GM23338 (cell line): ENCODE measurements at regions not wholly inside any gene's neighbourhood (a gene's known extent, or its start where the extent isn't known, plus 50 kb on each side); places are given as distances from the start of the nearest gene placed in this dataset.

Source experiments
- ATAC-seq: fragments of 200-7000 bp; cut with Tn5 transposase; 3 replicates; pipeline ENCODE4 v1.9.1; 2020
- DNase-seq: peaks from one replicate; pipeline ENCODE4 v3.0.0-alpha.2; 2015; ENCODE audit warnings: low spot score
- H2AFZ ChIP-seq: fragments of 200-600 bp; sonication (generic); 2 replicates; pipeline ENCODE4 v1.8.0; 2016; ENCODE audit warnings: antibody characterized with exemption, mild to moderate bottlenecking, moderate library complexity
- H3F3A ChIP-seq: fragments of 200-600 bp; sonication (generic); replicated peaks from 2 replicates; pipeline ENCODE4 v1.8.0; 2017; ENCODE audit warnings: antibody characterized with exemption, mixed run types, low read depth
- H3K27ac ChIP-seq: fragments of 200-600 bp; sonication (generic); 2 replicates; pipeline ENCODE4 v1.6.1; 2016; ENCODE audit warnings: low read depth
- H3K27me3 ChIP-seq: fragments of 200-600 bp; sonication (generic); 2 replicates; pipeline ENCODE4 v1.8.0; 2016; ENCODE audit warnings: mild to moderate bottlenecking, mixed run types, moderate library complexity; ENCODE audit not compliant: insufficient read depth
- H3K36me3 ChIP-seq: fragments of 200-600 bp; sonication (generic); 2 replicates; pipeline ENCODE4 v1.8.0; 2016; ENCODE audit warnings: mild to moderate bottlenecking; ENCODE audit not compliant: insufficient read depth
- H3K4me1 ChIP-seq: fragments of 200-600 bp; sonication (generic); 2 replicates; pipeline ENCODE4 v1.8.0; 2016; ENCODE audit warnings: mild to moderate bottlenecking, moderate library complexity; ENCODE audit not compliant: insufficient read depth
- H3K4me2 ChIP-seq: fragments of 200-600 bp; sonication (generic); 2 replicates; pipeline ENCODE4 v1.7.1; 2017; ENCODE audit warnings: mixed run types
- H3K4me3 ChIP-seq: fragments of 200-600 bp; sonication (generic); 2 replicates; pipeline ENCODE4 v1.6.1; 2016; ENCODE audit warnings: mixed run types
- H3K79me2 ChIP-seq: fragments of 200-600 bp; sonication (generic); replicated peaks from 2 replicates; pipeline ENCODE4 v1.8.0; 2017; ENCODE audit warnings: mild to moderate bottlenecking; ENCODE audit not compliant: insufficient read depth
- H3K9me2 ChIP-seq: fragments of 200-600 bp; sonication (generic); 2 replicates; pipeline ENCODE4 v1.8.0; 2017; ENCODE audit not compliant: insufficient read depth
- H4K20me1 ChIP-seq: fragments of 200-600 bp; sonication (generic); replicated peaks from 2 replicates; pipeline ENCODE4 v1.8.0; 2017; ENCODE audit warnings: mild to moderate bottlenecking; ENCODE audit not compliant: insufficient read depth
- H3K27ac Mint-ChIP-seq: 2 replicates; pipeline ENCODE4 v1.8.0; 2020; ENCODE audit warnings: inconsistent platforms, mild to moderate bottlenecking, moderate library complexity, mixed read lengths
- H3K27me3 Mint-ChIP-seq: 3 replicates; pipeline ENCODE4 v1.8.0; 2022; ENCODE audit warnings: low read depth, mild to moderate bottlenecking, moderate library complexity, mixed read lengths, inconsistent platforms; ENCODE audit not compliant: insufficient read depth, poor library complexity
- H3K36me3 Mint-ChIP-seq: 3 replicates; pipeline ENCODE4 v1.8.0; 2021; ENCODE audit warnings: low read depth, mild to moderate bottlenecking, inconsistent platforms, moderate library complexity, mixed read lengths
- H3K4me1 Mint-ChIP-seq: 3 replicates; pipeline ENCODE4 v1.8.0; 2020; ENCODE audit warnings: mild to moderate bottlenecking, inconsistent platforms, mixed read lengths
- H3K4me3 Mint-ChIP-seq: 3 replicates; pipeline ENCODE4 v1.8.0; 2021; ENCODE audit warnings: moderate library complexity, mild to moderate bottlenecking, inconsistent platforms, mixed read lengths
- H3K9me3 Mint-ChIP-seq: 3 replicates; pipeline ENCODE4 v1.8.0; 2020; ENCODE audit warnings: moderate library complexity, mild to moderate bottlenecking, inconsistent platforms, mixed read lengths
- CREB1 ChIP-seq: fragments of 250-450 bp; sonication (Bioruptor Pico); IDR thresholded peaks from 2 replicates; pipeline ENCODE4 v1.5.0; 2020; ENCODE audit warnings: low read depth, mild to moderate bottlenecking, moderate library complexity
- CTCF ChIP-seq, 2 experiments: fragments of 200-600 bp in 1 of 2; sonication (generic) in 1 of 2; conservative IDR thresholded peaks; 2 replicates each; pipeline versions ENCODE4 v1.5.1 to v1.6.1; 2016 to 2017; ENCODE audit warnings: antibody characterized with exemption in 2 of 2, low read depth in 2 of 2, mild to moderate bottlenecking in 2 of 2, moderate library complexity in 1 of 2
- ETS1 ChIP-seq: IDR thresholded peaks from 2 replicates; pipeline ENCODE4 v1.6.1; 2016; ENCODE audit warnings: antibody characterized with exemption
- EZH2 ChIP-seq: fragments of 200-600 bp; sonication (generic); IDR thresholded peaks from one replicate; pipeline ENCODE4 v1.8.0; 2017; ENCODE audit warnings: antibody characterized with exemption, mild to moderate bottlenecking, low read depth; ENCODE audit not compliant: unreplicated experiment
- EZH2phosphoT487 ChIP-seq: fragments of 200-600 bp; sonication (generic); IDR thresholded peaks from one replicate; pipeline ENCODE4 v1.8.1; 2018; ENCODE audit warnings: antibody characterized with exemption; ENCODE audit not compliant: unreplicated experiment
- JUNB ChIP-seq: IDR thresholded peaks from one replicate; pipeline ENCODE4 v1.6.1; 2016; ENCODE audit warnings: antibody characterized with exemption; ENCODE audit not compliant: unreplicated experiment
- NANOG ChIP-seq: IDR thresholded peaks from 2 replicates; pipeline ENCODE4 v1.6.1; 2016; ENCODE audit warnings: antibody characterized with exemption, borderline replicate concordance
- POLR2AphosphoS5 ChIP-seq: IDR thresholded peaks from 2 replicates; pipeline ENCODE4 v1.6.1; 2016; ENCODE audit warnings: antibody characterized with exemption, low read depth
- REST ChIP-seq: IDR thresholded peaks from one replicate; pipeline ENCODE4 v1.6.1; 2018; ENCODE audit warnings: antibody characterized with exemption; ENCODE audit not compliant: unreplicated experiment
- STAT1 ChIP-seq: IDR thresholded peaks from one replicate; pipeline ENCODE4 v1.6.1; 2016; ENCODE audit warnings: antibody characterized with exemption; ENCODE audit not compliant: unreplicated experiment
- ZNF114 ChIP-seq: fragments of 250-450 bp; sonication (Bioruptor Pico); IDR thresholded peaks from 2 replicates; pipeline ENCODE4 v1.5.0; 2020; ENCODE audit warnings: mild to moderate bottlenecking, moderate library complexity
- ZNF331 ChIP-seq: fragments of 250-450 bp; sonication (Bioruptor Pico); IDR thresholded peaks from 2 replicates; pipeline ENCODE4 v1.5.0; 2020; ENCODE audit warnings: low read depth, mild to moderate bottlenecking, moderate library complexity
- TF ChIP-seq, protein P1 (sequence below): fragments of 250-450 bp; sonication (Bioruptor Pico); IDR thresholded peaks from 2 replicates; pipeline ENCODE4 v1.5.0; 2020; ENCODE audit warnings: mild to moderate bottlenecking, moderate library complexity

DNA sequence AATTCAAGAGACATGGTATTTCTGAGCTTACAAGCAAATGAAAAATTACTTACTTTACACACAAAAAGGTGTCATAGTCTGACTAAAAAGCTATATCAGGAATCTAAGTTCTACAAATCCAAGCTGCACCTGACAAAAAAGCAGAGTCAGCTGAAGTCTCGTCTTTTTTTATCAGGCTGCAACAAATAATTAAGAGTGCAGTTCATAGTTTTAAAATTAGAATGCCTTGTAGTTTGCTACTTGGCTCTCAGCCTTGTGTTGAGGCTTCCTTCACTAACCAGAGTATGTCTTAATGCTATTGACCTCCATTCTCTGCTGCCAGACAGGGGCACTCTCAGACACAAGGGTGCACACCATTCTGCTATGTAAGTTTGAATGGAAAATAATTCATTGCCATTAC is 940.7 kb downstream of the PCDH7 start:
- no peak overlapping the region for H3K4me2 ChIP-seq
- H3K27ac Mint-ChIP-seq, result no peak overlapping the region
- no peak overlapping the region for H3K4me3 Mint-ChIP-seq
- no peak overlapping the region for H3K4me3 ChIP-seq
- H3K27ac ChIP-seq, result no peak overlapping the region
- no peaks in the 10 kb centered on the region for H3K9me3 Mint-ChIP-seq
- H3K36me3 Mint-ChIP-seq, result no peaks in the 10 kb centered on the region
- H3K4me1 ChIP-seq, result no peaks in the 10 kb centered on the region
- no peaks in the 10 kb centered on the region for H4K20me1 ChIP-seq
- H3K27me3 ChIP-seq, result no peaks in the 10 kb centered on the region
- H3F3A ChIP-seq, result no peaks in the 10 kb centered on the region
- H3K9me2 ChIP-seq, result peaks cover 4% of the 10 kb centered on the region
- H3K4me1 Mint-ChIP-seq, result peaks cover 6% of the 10 kb centered on the region
- DNase-seq (no peak), ATAC-seq (no peak)
- no peaks in the 10 kb centered on the region for H3K27me3 Mint-ChIP-seq
- H3K79me2 ChIP-seq, result no peaks in the 10 kb centered on the region
- H3K36me3 ChIP-seq, result no peaks in the 10 kb centered on the region
- H2AFZ ChIP-seq, result no peak overlapping the region
- TF ChIP-seq CTCF (conservative IDR thresholded peaks at IDR 0.05; ENCODE audit: low read depth in 2 of 2) (no peak), NANOG (no peak), CREB1 (CRISPR knock-in tag) (no peak), EZH2 (no peak), REST (no peak), ETS1 (no peak), POLR2AphosphoS5 (no peak), JUNB (no peak), STAT1 (no peak), EZH2phosphoT487 (no peak), ZNF331 (no peak), ZNF114 (no peak)
- TF ChIP-seq, protein P1, sequence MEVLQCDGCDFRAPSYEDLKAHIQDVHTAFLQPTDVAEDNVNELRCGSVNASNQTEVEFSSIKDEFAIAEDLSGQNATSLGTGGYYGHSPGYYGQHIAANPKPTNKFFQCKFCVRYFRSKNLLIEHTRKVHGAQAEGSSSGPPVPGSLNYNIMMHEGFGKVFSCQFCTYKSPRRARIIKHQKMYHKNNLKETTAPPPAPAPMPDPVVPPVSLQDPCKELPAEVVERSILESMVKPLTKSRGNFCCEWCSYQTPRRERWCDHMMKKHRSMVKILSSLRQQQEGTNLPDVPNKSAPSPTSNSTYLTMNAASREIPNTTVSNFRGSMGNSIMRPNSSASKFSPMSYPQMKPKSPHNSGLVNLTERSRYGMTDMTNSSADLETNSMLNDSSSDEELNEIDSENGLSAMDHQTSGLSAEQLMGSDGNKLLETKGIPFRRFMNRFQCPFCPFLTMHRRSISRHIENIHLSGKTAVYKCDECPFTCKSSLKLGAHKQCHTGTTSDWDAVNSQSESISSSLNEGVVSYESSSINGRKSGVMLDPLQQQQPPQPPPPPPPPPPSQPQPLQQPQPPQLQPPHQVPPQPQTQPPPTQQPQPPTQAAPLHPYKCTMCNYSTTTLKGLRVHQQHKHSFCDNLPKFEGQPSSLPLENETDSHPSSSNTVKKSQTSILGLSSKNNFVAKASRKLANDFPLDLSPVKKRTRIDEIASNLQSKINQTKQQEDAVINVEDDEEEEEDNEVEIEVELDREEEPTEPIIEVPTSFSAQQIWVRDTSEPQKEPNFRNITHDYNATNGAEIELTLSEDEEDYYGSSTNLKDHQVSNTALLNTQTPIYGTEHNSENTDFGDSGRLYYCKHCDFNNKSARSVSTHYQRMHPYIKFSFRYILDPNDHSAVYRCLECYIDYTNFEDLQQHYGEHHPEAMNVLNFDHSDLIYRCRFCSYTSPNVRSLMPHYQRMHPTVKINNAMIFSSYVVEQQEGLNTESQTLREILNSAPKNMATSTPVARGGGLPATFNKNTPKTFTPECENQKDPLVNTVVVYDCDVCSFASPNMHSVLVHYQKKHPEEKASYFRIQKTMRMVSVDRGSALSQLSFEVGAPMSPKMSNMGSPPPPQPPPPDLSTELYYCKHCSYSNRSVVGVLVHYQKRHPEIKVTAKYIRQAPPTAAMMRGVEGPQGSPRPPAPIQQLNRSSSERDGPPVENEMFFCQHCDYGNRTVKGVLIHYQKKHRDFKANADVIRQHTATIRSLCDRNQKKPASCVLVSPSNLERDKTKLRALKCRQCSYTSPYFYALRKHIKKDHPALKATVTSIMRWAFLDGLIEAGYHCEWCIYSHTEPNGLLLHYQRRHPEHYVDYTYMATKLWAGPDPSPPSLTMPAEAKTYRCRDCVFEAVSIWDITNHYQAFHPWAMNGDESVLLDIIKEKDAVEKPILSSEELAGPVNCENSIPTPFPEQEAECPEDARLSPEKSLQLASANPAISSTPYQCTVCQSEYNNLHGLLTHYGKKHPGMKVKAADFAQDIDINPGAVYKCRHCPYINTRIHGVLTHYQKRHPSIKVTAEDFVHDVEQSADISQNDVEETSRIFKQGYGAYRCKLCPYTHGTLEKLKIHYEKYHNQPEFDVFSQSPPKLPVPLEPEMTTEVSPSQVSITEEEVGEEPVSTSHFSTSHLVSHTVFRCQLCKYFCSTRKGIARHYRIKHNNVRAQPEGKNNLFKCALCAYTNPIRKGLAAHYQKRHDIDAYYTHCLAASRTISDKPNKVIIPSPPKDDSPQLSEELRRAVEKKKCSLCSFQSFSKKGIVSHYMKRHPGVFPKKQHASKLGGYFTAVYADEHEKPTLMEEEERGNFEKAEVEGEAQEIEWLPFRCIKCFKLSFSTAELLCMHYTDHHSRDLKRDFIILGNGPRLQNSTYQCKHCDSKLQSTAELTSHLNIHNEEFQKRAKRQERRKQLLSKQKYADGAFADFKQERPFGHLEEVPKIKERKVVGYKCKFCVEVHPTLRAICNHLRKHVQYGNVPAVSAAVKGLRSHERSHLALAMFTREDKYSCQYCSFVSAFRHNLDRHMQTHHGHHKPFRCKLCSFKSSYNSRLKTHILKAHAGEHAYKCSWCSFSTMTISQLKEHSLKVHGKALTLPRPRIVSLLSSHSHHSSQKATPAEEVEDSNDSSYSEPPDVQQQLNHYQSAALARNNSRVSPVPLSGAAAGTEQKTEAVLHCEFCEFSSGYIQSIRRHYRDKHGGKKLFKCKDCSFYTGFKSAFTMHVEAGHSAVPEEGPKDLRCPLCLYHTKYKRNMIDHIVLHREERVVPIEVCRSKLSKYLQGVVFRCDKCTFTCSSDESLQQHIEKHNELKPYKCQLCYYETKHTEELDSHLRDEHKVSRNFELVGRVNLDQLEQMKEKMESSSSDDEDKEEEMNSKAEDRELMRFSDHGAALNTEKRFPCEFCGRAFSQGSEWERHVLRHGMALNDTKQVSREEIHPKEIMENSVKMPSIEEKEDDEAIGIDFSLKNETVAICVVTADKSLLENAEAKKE (CRISPR knock-in tag), result no peak
